ENCODE measurements at regions not wholly inside any gene's neighbourhood (a gene's known extent, or its start where the extent isn't known, plus 50 kb on each side); places are given as distances from the start of the nearest gene placed in this dataset.

DNA sequence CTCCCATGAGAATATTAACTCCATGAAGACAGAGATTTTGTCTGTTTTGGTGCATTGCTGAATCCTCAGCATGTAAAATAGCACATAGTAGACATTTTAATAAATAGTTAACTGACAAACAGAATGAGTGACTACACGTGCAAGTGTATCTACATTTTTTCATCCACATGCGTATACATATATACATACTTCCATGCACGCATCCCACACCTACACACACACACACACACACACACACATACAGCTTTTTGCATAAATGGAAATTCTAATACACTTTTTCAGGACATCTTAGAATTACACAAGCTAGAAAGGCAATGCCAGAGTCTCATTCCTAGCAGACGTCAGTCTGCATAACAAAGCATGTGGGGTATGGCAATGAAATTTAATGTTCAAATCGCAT lies 139.7 kb upstream of the LRFN2 start:
- H3K4me3 Mint-ChIP-seq (ENCODE audit: unreplicated experiment), result no peak overlapping the region
- no peaks in the 10 kb centered on the region for H3K9me3 Mint-ChIP-seq (ENCODE audit: low read depth)
- TF ChIP-seq, protein P1, sequence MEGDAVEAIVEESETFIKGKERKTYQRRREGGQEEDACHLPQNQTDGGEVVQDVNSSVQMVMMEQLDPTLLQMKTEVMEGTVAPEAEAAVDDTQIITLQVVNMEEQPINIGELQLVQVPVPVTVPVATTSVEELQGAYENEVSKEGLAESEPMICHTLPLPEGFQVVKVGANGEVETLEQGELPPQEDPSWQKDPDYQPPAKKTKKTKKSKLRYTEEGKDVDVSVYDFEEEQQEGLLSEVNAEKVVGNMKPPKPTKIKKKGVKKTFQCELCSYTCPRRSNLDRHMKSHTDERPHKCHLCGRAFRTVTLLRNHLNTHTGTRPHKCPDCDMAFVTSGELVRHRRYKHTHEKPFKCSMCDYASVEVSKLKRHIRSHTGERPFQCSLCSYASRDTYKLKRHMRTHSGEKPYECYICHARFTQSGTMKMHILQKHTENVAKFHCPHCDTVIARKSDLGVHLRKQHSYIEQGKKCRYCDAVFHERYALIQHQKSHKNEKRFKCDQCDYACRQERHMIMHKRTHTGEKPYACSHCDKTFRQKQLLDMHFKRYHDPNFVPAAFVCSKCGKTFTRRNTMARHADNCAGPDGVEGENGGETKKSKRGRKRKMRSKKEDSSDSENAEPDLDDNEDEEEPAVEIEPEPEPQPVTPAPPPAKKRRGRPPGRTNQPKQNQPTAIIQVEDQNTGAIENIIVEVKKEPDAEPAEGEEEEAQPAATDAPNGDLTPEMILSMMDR (IDR thresholded peaks at IDR 0.05), result no peak
- H3K4me1 Mint-ChIP-seq (ENCODE audit: low read depth), result peaks cover 16% of the 10 kb centered on the region
- H3K36me3 Mint-ChIP-seq (ENCODE audit: low read depth), result no peaks in the 10 kb centered on the region
- DNase-seq (ENCODE audit: low spot score), result no peak
- no peaks in the 10 kb centered on the region for H3K27me3 Mint-ChIP-seq (ENCODE audit: low read depth)
- H3K27ac Mint-ChIP-seq (ENCODE audit: unreplicated experiment), result no peak overlapping the region

DNA sequence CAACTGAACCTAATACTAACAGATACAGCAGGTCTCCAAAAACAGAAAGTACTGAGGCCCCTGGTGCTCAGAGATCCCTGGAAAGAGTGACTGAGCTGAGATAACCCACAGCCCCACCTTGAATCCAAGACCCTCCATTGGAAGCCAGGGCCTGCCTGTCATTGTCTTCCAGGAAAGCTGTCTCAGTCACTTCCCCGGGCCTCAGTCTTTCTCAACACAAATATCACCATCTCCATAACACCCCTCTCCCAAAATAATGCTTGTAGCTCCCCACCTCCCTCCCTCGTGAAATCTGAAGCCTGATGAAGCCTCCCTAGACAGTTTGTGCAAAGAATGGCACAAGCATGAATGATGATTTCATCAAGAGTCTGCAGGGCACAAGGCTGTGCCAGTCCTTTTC lies 138.2 kb upstream of the LRFN2 start:
- TF ChIP-seq, protein P1 (IDR thresholded peaks at IDR 0.05), result no peak
- DNase-seq (ENCODE audit: low spot score), result no peak
- Mint-ChIP-seq H3K36me3 (ENCODE audit: low read depth) (no peaks in the 10 kb centered on the region), H3K27me3 (ENCODE audit: low read depth) (no peaks in the 10 kb centered on the region), H3K27ac (ENCODE audit: unreplicated experiment) (no peak overlapping the region), H3K9me3 (ENCODE audit: low read depth) (no peaks in the 10 kb centered on the region), H3K4me1 (ENCODE audit: low read depth) (peaks cover 18% of the 10 kb centered on the region), H3K4me3 (ENCODE audit: unreplicated experiment) (no peak overlapping the region)

DNA sequence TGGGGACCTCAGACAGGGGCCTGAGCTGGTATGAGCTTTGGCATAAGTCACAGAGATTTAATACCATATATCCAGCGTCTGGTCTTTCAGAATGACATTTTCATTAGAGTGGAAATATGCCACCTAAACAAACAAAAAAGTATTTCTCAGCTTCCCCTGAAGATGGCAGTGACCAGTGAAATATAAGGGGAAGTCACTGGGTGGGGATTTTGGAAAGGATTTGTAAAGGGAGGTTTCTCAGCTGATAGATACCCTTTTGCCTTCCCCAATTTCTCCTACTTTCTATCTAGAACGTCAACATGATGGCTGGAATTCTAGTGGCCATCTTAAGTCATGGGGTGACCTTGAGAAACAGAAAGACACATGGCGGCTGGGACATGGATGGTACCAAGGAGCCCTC lies 137.7 kb upstream of the LRFN2 start:
- Mint-ChIP-seq H3K27me3 (ENCODE audit: low read depth) (no peaks in the 10 kb centered on the region), H3K4me1 (ENCODE audit: low read depth) (peaks cover 21% of the 10 kb centered on the region), H3K4me3 (ENCODE audit: unreplicated experiment) (no peak overlapping the region), H3K27ac (ENCODE audit: unreplicated experiment) (no peak overlapping the region), H3K9me3 (ENCODE audit: low read depth) (no peaks in the 10 kb centered on the region), H3K36me3 (ENCODE audit: low read depth) (no peaks in the 10 kb centered on the region)
- TF ChIP-seq, protein P1 (IDR thresholded peaks at IDR 0.05), result peak; percentile 30
- no peak for DNase-seq (ENCODE audit: low spot score)

DNA sequence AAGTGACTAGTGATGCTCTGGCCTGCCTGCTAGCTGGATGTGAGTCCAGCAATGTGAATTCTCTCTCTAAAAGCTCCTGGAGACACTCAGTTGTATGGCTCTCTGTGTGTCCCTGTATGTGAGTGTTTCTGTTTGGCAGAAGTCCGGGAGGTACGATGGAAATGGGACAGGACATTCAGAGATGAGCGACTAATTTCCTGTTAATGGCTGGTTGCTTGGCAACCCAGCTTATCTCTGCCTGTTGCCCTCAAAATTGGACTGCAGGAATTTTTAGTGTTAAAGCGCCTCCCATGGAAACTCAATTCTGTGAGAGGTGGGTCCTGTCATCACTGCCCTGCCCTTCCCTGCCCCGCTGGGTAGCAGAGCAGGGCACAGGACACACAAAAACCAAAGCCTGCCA lies 136.8 kb upstream of the LRFN2 start:
- DNase-seq (ENCODE audit: low spot score), result no peak
- H3K4me1 Mint-ChIP-seq (ENCODE audit: low read depth), result peaks cover 30% of the 10 kb centered on the region
- TF ChIP-seq, protein P1 (IDR thresholded peaks at IDR 0.05), result no peak
- H3K27ac Mint-ChIP-seq (ENCODE audit: unreplicated experiment), result no peak overlapping the region
- H3K9me3 Mint-ChIP-seq (ENCODE audit: low read depth), result no peaks in the 10 kb centered on the region
- H3K27me3 Mint-ChIP-seq (ENCODE audit: low read depth), result no peaks in the 10 kb centered on the region
- no peak overlapping the region for H3K4me3 Mint-ChIP-seq (ENCODE audit: unreplicated experiment)
- no peaks in the 10 kb centered on the region for H3K36me3 Mint-ChIP-seq (ENCODE audit: low read depth)

DNA sequence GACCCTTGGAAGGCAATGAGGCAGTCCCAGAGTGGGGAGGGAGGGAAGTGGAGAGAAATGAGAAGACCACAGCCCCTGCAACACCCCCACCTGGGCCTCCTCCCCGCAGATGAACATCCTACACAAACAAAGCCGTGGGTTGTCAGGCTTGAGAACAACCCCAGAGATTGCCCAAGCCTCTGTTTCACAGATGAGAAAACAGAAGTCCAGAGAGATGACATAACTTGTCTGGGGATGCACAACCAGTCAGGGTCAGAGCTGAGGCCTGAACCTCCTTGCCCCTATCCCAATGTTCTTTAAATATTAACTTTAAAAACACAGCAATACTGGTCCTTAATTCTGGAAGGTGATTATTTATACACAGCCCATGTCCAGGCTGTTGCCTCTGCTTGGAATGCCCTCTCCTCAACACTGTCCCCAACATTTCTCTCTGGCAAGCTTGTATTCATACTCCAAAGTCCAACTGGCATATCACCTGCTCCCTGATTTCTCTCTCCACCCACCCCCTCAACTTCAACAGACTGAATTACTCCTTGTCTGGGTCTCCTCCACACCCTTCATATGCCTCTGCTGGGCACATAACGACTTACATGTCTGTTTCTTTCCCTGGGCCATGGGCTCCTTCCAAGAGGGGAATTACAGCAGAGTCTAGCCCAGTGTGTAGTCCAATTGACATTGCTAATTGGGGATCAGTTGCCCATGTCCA lies 135.5 kb upstream of the LRFN2 start:
- Mint-ChIP-seq H3K27ac (ENCODE audit: unreplicated experiment) (peak overlapping the region; percentile 42), H3K36me3 (ENCODE audit: low read depth) (no peaks in the 10 kb centered on the region), H3K27me3 (ENCODE audit: low read depth) (no peaks in the 10 kb centered on the region), H3K4me3 (ENCODE audit: unreplicated experiment) (no peak overlapping the region), H3K4me1 (ENCODE audit: low read depth) (peaks cover 31% of the 10 kb centered on the region), H3K9me3 (ENCODE audit: low read depth) (peaks cover under 1% of the 10 kb centered on the region)
- no peak for DNase-seq (ENCODE audit: low spot score)
- TF ChIP-seq, protein P1 (IDR thresholded peaks at IDR 0.05), result no peak

All from chondrocyte (in vitro differentiated cells).